ENCODE measurements at regions not wholly inside any gene's neighbourhood (a gene's known extent, or its start where the extent isn't known, plus 50 kb on each side); places are given as distances from the start of the nearest gene placed in this dataset.
"Not testable (repeated sequence)": the region's sequence is repeated elsewhere in the genome, so short reads cannot be mapped to it uniquely, and the experiment has no call there.

DNA sequence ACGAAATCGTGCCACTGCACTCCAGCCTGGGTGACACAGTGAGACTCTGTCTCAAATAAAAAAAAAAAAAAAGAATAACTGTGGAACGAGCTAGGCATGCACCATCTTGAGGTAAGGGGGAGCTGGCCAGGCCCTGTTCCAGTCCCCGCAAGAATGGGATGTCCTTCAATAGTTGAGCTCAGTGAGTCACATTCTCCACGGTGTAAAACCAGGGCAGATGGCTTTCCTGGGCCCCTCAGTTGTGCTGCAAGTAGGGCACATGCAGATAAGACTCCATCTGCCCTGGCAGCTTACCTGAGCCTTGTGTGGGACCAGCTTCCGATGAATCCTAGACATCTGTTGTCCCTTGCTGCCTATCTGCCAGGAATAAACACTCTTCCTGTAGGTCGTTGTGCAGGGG, 312.1 kb downstream of the VRK1 start:
- Histone ChIP-seq H3K27me3 (ENCODE audit: control insufficient read depth in 5 of 5, insufficient read depth in 4 of 5, low read length in 5 of 5) (peaks cover 0 to 8% (median 0%) of the 10 kb centered on the region in 5 donors), H3K4me3 (ENCODE audit: low read depth in 1 of 5, low read length in 5 of 5) (peak overlapping the region in 1 of 5 donors; percentile 13), H3K27ac (ENCODE audit: low read depth, low read length) (no peak overlapping the region), H3K9me3 (ENCODE audit: control insufficient read depth in 5 of 5, low read length in 5 of 5) (peaks cover 3 to 20% (median 12%) of the 10 kb centered on the region in 5 donors), H3K4me1 (ENCODE audit: control insufficient read depth in 5 of 5, insufficient read depth in 5 of 5, low read length in 5 of 5) (no peaks in the 10 kb centered on the region), H3K9ac (ENCODE audit: low read length in 5 of 5) (no peak overlapping the region), H3K36me3 (ENCODE audit: control insufficient read depth in 5 of 5, insufficient read depth in 5 of 5, low read length in 5 of 5) (no peaks in the 10 kb centered on the region)

DNA sequence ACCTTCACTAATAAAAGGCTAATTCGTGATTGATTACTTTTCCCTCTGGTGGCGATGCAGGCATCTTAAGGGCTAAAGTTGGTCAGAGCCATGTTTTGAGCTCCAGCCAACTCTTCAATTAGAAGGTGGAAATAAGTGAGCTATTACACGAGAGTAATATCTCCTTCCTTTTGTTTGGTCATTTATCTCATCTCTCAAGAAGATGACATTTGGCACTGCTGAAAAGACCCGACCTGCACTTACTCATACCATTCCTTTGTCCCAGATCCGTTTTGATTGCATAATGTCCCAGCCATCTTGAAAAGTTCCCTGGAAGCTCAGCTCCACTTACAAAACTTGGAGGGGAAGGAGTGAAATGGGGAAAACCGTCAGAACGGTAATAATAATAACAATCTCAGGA, 316.2 kb downstream of the VRK1 start:
- peaks cover 0 to 11% (median 4%) of the 10 kb centered on the region in 5 donors for H3K27me3 ChIP-seq (ENCODE audit: control insufficient read depth in 5 of 5, insufficient read depth in 4 of 5, low read length in 5 of 5)
- H3K4me1 ChIP-seq (ENCODE audit: control insufficient read depth in 5 of 5, insufficient read depth in 5 of 5, low read length in 5 of 5): no peaks in the 10 kb centered on the region
- H3K36me3 ChIP-seq (ENCODE audit: control insufficient read depth in 5 of 5, insufficient read depth in 5 of 5, low read length in 5 of 5): no peaks in the 10 kb centered on the region
- no peak overlapping the region for H3K4me3 ChIP-seq (ENCODE audit: low read depth in 1 of 5, low read length in 5 of 5)
- H3K9me3 ChIP-seq (ENCODE audit: control insufficient read depth in 5 of 5, low read length in 5 of 5): peaks cover 3 to 14% (median 10%) of the 10 kb centered on the region in 5 donors
- no peak overlapping the region for H3K27ac ChIP-seq (ENCODE audit: low read depth, low read length)
- no peak overlapping the region for H3K9ac ChIP-seq (ENCODE audit: low read length in 5 of 5)

DNA sequence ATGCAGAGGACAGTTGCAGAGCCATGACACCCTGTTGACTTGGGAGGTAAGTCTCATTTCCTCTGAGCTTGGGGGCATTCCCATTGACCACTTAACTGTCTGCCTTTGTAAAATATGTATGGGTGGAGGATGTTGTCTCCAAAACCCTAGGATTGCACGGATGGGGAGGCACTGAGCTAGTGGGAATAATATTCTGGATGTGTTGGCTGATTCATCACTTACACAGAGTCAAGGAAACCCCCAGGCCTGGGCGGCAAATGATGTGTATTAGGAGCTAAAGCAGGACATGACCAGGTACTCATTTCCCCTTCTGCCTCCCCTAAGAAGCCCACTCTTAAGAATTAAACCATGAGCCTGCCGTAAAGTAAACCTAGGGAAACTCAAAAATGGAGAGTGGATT, 319.4 kb downstream of the VRK1 start:
- H3K9ac ChIP-seq (ENCODE audit: low read length in 5 of 5): no peak overlapping the region
- H3K27ac ChIP-seq (ENCODE audit: low read depth, low read length): no peak overlapping the region
- H3K36me3 ChIP-seq (ENCODE audit: control insufficient read depth in 5 of 5, insufficient read depth in 5 of 5, low read length in 5 of 5): no peaks in the 10 kb centered on the region
- H3K4me3 ChIP-seq (ENCODE audit: low read depth in 1 of 5, low read length in 5 of 5): no peak overlapping the region
- H3K4me1 ChIP-seq (ENCODE audit: control insufficient read depth in 5 of 5, insufficient read depth in 5 of 5, low read length in 5 of 5): no peaks in the 10 kb centered on the region
- no peaks in the 10 kb centered on the region for H3K9me3 ChIP-seq (ENCODE audit: control insufficient read depth in 5 of 5, low read length in 5 of 5)
- peaks cover 0 to 15% (median 4%) of the 10 kb centered on the region in 5 donors for H3K27me3 ChIP-seq (ENCODE audit: control insufficient read depth in 5 of 5, insufficient read depth in 4 of 5, low read length in 5 of 5)

DNA sequence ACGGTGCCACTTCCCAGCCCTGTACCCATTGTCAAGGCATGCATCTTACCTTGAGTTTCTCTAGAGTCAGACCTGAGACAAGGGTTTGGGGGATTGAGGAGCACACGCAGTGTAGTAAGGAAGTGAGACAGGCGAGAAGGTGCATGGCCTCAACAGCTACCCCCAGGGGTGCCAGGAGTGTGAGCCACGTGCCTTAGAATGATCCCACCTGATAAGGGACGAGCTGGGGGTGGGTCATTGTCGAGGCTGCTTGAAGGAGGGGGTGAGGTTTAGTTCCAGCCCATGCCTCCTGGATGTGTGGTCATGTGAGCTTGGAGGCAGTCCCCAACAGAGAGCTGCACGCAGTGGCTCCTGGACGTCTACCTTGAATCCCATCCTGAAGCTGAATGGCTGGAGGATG, 320.5 kb downstream of the VRK1 start:
- Histone ChIP-seq H3K9me3 (ENCODE audit: control insufficient read depth in 5 of 5, low read length in 5 of 5) (no peaks in the 10 kb centered on the region), H3K9ac (ENCODE audit: low read length in 5 of 5) (no peak overlapping the region), H3K27ac (ENCODE audit: low read depth, low read length) (no peak overlapping the region), H3K36me3 (ENCODE audit: control insufficient read depth in 5 of 5, insufficient read depth in 5 of 5, low read length in 5 of 5) (no peaks in the 10 kb centered on the region), H3K4me1 (ENCODE audit: control insufficient read depth in 5 of 5, insufficient read depth in 5 of 5, low read length in 5 of 5) (no peaks in the 10 kb centered on the region), H3K4me3 (ENCODE audit: low read depth in 1 of 5, low read length in 5 of 5) (no peak overlapping the region), H3K27me3 (ENCODE audit: control insufficient read depth in 5 of 5, insufficient read depth in 4 of 5, low read length in 5 of 5) (peaks cover 0 to 15% (median 4%) of the 10 kb centered on the region in 5 donors)

DNA sequence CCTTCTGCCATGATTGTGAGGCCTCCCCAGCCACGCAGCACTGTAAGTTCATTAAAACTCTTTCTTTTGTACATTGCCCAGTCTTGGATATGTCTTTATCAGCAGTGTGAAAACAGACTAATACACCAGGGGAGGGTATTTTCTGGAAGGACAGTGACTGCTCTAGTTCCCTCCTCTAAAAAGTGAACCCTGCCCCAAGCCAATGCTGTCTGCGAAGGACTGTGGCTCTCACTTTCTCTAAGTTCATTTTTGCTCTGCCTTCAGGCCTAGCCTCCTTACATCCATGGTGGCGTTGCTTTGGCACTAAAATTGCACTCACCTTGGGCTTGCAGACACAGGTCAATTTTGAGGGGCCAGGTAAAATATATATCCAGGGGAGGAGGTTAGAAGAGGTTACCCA, 323.0 kb downstream of the VRK1 start:
- no peak overlapping the region for H3K27ac ChIP-seq (ENCODE audit: low read depth, low read length)

DNA sequence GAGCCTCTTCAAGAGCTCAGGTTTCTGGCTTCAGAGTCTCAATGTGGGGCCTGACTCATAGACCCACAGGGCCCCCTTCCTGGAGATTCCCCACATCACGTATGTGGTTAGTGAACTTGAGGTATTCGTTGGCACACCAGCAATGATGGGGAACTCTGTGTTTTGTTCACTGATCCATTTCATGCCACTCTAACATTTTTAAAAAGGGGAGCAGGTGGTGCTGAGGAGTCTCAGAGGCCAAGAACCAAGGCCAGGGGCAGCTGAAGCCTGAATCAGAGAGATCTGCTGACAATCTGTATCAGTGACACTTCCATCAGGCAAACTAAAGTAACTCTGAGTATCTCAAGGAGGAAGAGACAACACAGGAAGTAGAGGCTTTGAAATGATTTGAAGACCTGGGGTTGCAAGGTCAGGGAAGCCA, 323.4 kb downstream of the VRK1 start:
- no peaks in the 10 kb centered on the region for H3K9me3 ChIP-seq (ENCODE audit: control insufficient read depth in 5 of 5, low read length in 5 of 5)
- no peaks in the 10 kb centered on the region for H3K4me1 ChIP-seq (ENCODE audit: control insufficient read depth in 5 of 5, insufficient read depth in 5 of 5, low read length in 5 of 5)
- H3K36me3 ChIP-seq (ENCODE audit: control insufficient read depth in 5 of 5, insufficient read depth in 5 of 5, low read length in 5 of 5): no peaks in the 10 kb centered on the region
- no peak overlapping the region for H3K9ac ChIP-seq (ENCODE audit: low read length in 5 of 5)
- H3K27ac ChIP-seq (ENCODE audit: low read depth, low read length): no peak overlapping the region
- peaks cover 0 to 15% (median 7%) of the 10 kb centered on the region in 5 donors for H3K27me3 ChIP-seq (ENCODE audit: control insufficient read depth in 5 of 5, insufficient read depth in 4 of 5, low read length in 5 of 5)
- H3K4me3 ChIP-seq (ENCODE audit: low read depth in 1 of 5, low read length in 5 of 5): no peak overlapping the region

More for the DNA sequence above, 323.0 kb downstream of the VRK1 start:
- H3K4me3 ChIP-seq (ENCODE audit: low read depth in 1 of 5, low read length in 5 of 5): no peak overlapping the region
- H3K9ac ChIP-seq (ENCODE audit: low read length in 5 of 5): no peak overlapping the region
- no peaks in the 10 kb centered on the region for H3K4me1 ChIP-seq (ENCODE audit: control insufficient read depth in 5 of 5, insufficient read depth in 5 of 5, low read length in 5 of 5)
- no peaks in the 10 kb centered on the region for H3K9me3 ChIP-seq (ENCODE audit: control insufficient read depth in 5 of 5, low read length in 5 of 5)
- H3K36me3 ChIP-seq (ENCODE audit: control insufficient read depth in 5 of 5, insufficient read depth in 5 of 5, low read length in 5 of 5): no peaks in the 10 kb centered on the region
- peaks cover 0 to 15% (median 7%) of the 10 kb centered on the region in 5 donors for H3K27me3 ChIP-seq (ENCODE audit: control insufficient read depth in 5 of 5, insufficient read depth in 4 of 5, low read length in 5 of 5)

DNA sequence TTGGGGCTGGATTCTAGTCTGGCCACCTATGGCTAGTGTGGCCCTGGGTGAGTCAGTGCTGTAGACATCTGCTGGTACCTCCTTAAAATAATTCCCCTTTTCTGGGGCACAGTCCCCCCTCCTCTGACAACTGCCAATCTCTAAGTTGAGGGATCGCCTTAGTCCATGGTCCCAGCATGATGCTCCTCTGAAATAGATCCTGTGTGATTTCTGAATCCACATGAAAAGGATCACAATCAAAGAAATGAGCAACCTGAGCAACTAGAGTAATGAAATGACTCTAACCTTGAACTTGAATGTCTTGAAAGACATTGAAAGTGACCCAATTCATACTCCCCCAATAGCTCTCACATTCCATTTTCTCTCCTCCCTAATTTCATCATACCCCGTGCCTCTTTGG, 332.5 kb downstream of the VRK1 start:
- Histone ChIP-seq H3K27ac (ENCODE audit: low read depth, low read length) (no peak overlapping the region), H3K4me3 (ENCODE audit: low read depth in 1 of 5, low read length in 5 of 5) (no peak overlapping the region), H3K4me1 (ENCODE audit: control insufficient read depth in 5 of 5, insufficient read depth in 5 of 5, low read length in 5 of 5) (no peaks in the 10 kb centered on the region), H3K27me3 (ENCODE audit: control insufficient read depth in 5 of 5, insufficient read depth in 4 of 5, low read length in 5 of 5) (peaks cover 0 to 3% (median 0%) of the 10 kb centered on the region in 5 donors), H3K36me3 (ENCODE audit: control insufficient read depth in 5 of 5, insufficient read depth in 5 of 5, low read length in 5 of 5) (no peaks in the 10 kb centered on the region), H3K9ac (ENCODE audit: low read length in 5 of 5) (no peak overlapping the region), H3K9me3 (ENCODE audit: control insufficient read depth in 5 of 5, low read length in 5 of 5) (peaks cover 0 to 2% (median 0%) of the 10 kb centered on the region in 5 donors)

DNA sequence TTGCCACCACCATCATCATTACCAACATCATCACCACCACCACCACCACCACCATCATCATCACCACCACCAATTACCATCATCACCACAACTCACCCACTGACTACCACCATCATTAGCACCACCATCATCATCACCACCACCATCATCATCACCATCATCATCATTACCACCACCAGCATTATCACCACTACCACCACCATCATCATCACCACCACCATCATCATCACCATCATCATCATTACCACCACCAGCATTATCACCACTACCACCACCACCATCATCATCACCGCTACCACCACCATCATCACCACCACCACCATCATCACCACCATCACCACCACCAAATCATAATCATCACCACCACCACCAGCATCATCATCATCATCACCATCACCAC, 338.7 kb downstream of the VRK1 start:
- not testable (repeated sequence) for H3K9ac ChIP-seq (ENCODE audit: low read length in 5 of 5); H3K36me3 ChIP-seq (ENCODE audit: control insufficient read depth in 5 of 5, insufficient read depth in 5 of 5, low read length in 5 of 5); H3K27me3 ChIP-seq (ENCODE audit: control insufficient read depth in 5 of 5, insufficient read depth in 4 of 5, low read length in 5 of 5); H3K4me3 ChIP-seq (ENCODE audit: low read depth in 1 of 5, low read length in 5 of 5); H3K4me1 ChIP-seq (ENCODE audit: control insufficient read depth in 5 of 5, insufficient read depth in 5 of 5, low read length in 5 of 5); H3K9me3 ChIP-seq (ENCODE audit: control insufficient read depth in 5 of 5, low read length in 5 of 5); H3K27ac ChIP-seq (ENCODE audit: low read depth, low read length)

DNA sequence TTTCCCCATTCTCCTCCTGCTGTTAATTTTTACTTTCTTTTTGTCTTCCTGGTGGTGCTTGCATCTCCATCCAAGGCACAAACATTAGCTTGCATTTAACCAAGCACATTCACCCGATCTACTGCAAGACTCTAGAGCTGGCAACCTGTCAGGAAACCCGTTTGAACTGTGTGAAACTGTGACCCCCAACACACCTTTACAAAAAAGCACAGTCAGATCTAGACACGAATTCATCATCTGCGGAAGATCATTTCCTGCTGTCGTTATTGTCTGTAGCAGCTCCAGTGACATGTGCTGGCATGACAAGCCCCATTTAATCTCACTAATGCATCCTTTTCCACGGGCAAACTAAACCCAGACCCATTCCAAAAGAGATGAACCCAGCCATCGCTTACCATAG, 340.5 kb downstream of the VRK1 start:
- Histone ChIP-seq H3K27me3 (ENCODE audit: control insufficient read depth in 5 of 5, insufficient read depth in 4 of 5, low read length in 5 of 5) (peaks cover 0 to 3% (median 0%) of the 10 kb centered on the region in 5 donors), H3K4me3 (ENCODE audit: low read depth in 1 of 5, low read length in 5 of 5) (no peak overlapping the region), H3K9me3 (ENCODE audit: control insufficient read depth in 5 of 5, low read length in 5 of 5) (no peaks in the 10 kb centered on the region), H3K36me3 (ENCODE audit: control insufficient read depth in 5 of 5, insufficient read depth in 5 of 5, low read length in 5 of 5) (no peaks in the 10 kb centered on the region), H3K9ac (ENCODE audit: low read length in 5 of 5) (no peak overlapping the region), H3K4me1 (ENCODE audit: control insufficient read depth in 5 of 5, insufficient read depth in 5 of 5, low read length in 5 of 5) (no peaks in the 10 kb centered on the region), H3K27ac (ENCODE audit: low read depth, low read length) (no peak overlapping the region)

DNA sequence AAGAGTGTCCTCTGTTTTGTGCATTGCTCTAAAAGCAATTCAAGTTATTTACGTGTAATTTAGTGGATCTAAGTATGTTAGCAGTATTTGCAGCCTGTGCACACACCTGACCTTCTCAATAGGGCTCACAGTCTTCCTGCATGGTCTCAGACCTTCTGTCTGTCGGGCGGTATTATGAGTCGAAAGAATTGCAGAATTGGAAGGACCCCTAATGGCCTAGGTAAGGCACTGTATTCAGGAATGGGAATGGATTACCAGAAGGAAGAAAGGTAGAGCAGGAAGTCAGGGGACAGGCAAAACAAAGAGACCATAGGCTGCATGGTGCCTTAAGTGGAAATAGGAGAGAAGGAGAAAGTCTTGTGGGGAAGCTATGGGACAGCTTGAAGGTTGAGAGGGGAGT, 341.6 kb downstream of the VRK1 start:
- no peak overlapping the region for H3K27ac ChIP-seq (ENCODE audit: low read depth, low read length)

DNA sequence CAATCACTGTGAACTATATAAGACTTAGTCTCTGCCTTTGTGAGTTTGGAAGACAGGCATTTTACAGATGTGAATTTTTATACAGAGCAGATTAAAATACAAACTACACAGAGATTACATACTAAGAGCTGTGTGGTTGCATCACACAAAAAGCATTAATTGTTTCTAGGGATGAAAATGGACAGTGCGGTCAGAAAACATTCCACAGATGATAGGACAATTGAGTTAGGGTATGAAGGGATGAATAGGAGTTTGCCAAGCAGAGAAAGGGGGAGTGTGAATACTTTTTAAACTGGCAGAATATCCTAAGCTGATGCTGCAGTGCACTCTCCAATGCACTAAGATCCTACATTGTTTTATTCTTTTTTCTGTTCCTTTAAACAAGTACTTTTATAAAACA, 345.8 kb downstream of the VRK1 start:
- H3K9me3 ChIP-seq (ENCODE audit: control insufficient read depth in 5 of 5, low read length in 5 of 5): no peaks in the 10 kb centered on the region
- no peaks in the 10 kb centered on the region for H3K4me1 ChIP-seq (ENCODE audit: control insufficient read depth in 5 of 5, insufficient read depth in 5 of 5, low read length in 5 of 5)
- no peak overlapping the region for H3K9ac ChIP-seq (ENCODE audit: low read length in 5 of 5)
- H3K4me3 ChIP-seq (ENCODE audit: low read depth in 1 of 5, low read length in 5 of 5): no peak overlapping the region
- peaks cover 0 to 7% (median 0%) of the 10 kb centered on the region in 5 donors for H3K27me3 ChIP-seq (ENCODE audit: control insufficient read depth in 5 of 5, insufficient read depth in 4 of 5, low read length in 5 of 5)
- no peak overlapping the region for H3K27ac ChIP-seq (ENCODE audit: low read depth, low read length)
- H3K36me3 ChIP-seq (ENCODE audit: control insufficient read depth in 5 of 5, insufficient read depth in 5 of 5, low read length in 5 of 5): no peaks in the 10 kb centered on the region

More for the DNA sequence above, 341.6 kb downstream of the VRK1 start:
- peaks cover 0 to 3% (median 0%) of the 10 kb centered on the region in 5 donors for H3K27me3 ChIP-seq (ENCODE audit: control insufficient read depth in 5 of 5, insufficient read depth in 4 of 5, low read length in 5 of 5)
- no peak overlapping the region for H3K4me3 ChIP-seq (ENCODE audit: low read depth in 1 of 5, low read length in 5 of 5)
- H3K4me1 ChIP-seq (ENCODE audit: control insufficient read depth in 5 of 5, insufficient read depth in 5 of 5, low read length in 5 of 5): no peaks in the 10 kb centered on the region
- H3K36me3 ChIP-seq (ENCODE audit: control insufficient read depth in 5 of 5, insufficient read depth in 5 of 5, low read length in 5 of 5): no peaks in the 10 kb centered on the region
- no peak overlapping the region for H3K9ac ChIP-seq (ENCODE audit: low read length in 5 of 5)
- H3K9me3 ChIP-seq (ENCODE audit: control insufficient read depth in 5 of 5, low read length in 5 of 5): no peaks in the 10 kb centered on the region

Measured in subcutaneous abdominal adipose tissue (tissue), 5 donors.